DMS153 treated with DMSO at 0.1 percent for 48 hours (cell line): ENCODE measurements at regions not wholly inside any gene's neighbourhood (a gene's known extent, or its start where the extent isn't known, plus 50 kb on each side); places are given as distances from the start of the nearest gene placed in this dataset.

Source experiments
- DNase-seq: peaks from one replicate; lab custom pipeline; 2025; ENCODE audit not compliant: unreplicated experiment; lab: John Stamatoyannopoulos, UW

GRCh38 chr11:41849250-41849649 is 389.8 kb upstream of the LRRC4C start:
- no peak for DNase-seq

DNA sequence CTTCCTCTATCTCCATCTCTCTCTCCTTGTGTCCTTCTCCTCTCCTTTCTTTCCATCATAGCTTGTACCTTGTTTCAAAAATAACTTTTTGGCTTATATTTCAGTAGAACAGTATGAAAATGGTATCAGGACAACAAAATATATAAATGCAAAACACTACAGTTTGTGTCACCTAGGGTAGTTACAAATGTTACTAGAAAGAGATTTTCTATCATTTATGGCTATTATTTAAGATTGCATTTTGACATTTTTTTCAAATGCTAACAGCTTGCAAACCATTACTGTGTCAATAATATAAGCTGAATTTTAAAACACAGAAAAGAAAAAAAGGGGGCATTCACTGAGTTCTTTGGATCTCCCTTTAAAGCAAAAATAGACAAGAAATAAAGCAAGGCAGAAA is 392.3 kb upstream of the LRRC4C start:
- DNase-seq: no peak

GRCh38 chr11:41861838-41862237 is 402.4 kb upstream of the LRRC4C start:
- no peak for DNase-seq

DNA sequence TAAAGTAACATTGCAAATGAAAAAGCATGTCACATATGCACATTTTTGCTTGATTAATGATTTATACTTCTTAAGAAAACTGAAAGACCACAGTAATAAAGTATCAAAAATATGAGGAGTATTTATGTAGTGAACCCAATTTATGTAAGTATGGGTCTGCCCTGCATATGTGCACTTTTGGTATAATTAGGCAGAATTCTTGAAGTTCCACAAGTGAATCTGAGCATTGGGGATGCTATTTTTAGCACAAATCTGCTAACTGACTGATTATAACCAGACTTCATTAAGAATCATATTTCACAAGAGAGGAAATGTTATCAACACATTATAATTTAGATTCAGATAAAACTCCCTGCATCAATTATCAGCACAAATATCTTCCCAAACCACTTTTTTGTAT is 407.1 kb upstream of the LRRC4C start:
- no peak for DNase-seq

GRCh38 chr11:41868606-41869005 is 409.2 kb upstream of the LRRC4C start:
- DNase-seq: no peak

GRCh38 chr11:41872426-41872825 is 413.0 kb upstream of the LRRC4C start:
- no peak for DNase-seq

- DNase-seq: no peak
Observed at GRCh38 chr11:41872870-41873269, 413.4 kb upstream of the LRRC4C start.

DNA sequence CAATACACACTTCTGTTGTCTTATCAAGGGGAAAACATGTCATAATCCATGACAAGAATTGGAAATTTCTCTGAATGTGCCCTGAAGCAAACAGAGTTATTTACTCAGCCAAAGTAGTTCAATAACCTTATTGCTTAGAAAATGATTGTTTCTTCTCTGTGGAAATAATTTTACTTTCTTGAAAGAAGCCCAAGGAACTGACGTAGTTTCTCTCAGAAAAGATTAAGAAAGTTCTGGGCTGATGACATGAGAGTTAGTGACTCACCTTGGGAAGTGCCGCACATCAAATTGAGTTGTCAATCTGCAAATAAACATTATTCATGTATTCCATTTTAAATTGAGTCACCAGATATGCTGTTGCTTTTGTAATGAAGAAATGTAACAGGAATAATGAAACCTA is 418.6 kb upstream of the LRRC4C start:
- DNase-seq: no peak

DNA sequence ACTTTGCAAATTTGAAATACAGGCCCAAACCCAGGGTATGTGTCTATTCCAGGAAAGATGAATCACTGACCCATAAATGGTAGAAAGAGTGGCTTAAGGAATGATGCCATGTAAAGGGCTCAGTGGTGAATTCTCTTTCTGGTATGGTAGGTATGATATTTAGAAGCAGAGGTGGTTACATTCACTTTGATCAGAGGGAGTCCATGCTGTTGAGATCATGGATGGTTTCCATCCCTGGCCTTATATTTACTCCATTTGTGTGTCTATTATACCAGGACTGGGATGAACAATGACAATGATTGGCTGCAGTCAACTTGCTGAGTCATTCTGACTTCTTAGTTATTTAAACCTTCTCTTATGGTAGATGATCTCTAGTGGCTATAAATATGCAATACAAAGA is 419.8 kb upstream of the LRRC4C start:
- no peak for DNase-seq

DNA sequence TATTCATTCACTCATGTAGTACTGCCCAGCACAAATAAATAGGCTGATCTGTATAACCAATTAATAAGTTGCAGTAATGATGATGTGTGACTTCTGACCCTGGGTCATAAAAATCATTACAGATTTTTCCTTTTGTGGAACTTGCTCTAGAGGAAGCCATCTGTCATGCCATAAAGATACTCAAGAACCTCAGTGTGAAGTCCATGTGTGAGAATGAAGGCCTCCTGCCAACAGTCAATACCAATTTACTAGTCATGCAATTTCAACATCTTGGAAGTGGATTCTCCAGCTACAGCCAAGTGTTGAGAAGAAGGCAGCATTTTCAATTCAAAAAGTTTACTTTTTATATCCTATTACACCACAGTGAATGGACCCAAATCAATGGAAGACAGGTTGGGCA is 435.6 kb upstream of the LRRC4C start:
- no peak for DNase-seq

DNA sequence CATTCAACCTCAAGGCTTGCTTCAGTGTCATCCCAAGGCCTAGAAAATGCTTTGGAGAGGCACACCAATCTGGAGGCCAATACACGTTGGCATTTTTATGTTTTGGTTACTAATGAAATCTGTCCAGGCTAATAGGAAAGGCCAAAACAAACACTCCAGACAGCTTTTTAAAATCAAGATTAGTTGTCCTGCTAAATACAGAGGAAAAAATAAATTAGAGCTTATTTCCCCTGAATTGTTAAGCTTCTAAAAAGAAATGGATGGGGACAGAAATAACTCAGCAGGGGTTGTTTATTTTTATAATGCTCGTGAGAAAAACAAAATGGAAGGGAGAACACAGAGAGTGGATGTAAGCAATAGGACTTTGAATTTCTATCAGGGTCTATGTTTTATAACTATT is 438.5 kb upstream of the LRRC4C start:
- no peak for DNase-seq

DNA sequence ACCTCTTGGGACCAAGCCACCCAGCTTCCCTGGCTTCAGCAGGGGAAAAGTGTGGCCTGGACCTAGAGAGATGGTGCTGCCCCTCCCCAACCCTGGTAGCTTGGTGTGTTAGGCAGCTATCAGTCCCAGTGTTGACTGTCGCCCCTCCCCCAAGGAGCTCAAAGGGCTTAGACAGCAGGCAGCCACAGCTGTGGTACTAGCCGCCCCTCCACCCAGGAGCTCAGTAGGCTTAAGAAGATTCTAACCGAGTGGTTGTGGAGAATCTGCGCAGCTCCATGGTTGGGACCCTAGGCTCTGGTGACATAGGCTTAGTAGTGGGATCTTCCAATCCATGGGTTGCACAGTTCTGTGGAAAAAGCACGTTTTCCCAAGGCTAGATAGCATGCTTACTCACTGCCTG is 458.4 kb upstream of the LRRC4C start:
- DNase-seq: no peak

DNA sequence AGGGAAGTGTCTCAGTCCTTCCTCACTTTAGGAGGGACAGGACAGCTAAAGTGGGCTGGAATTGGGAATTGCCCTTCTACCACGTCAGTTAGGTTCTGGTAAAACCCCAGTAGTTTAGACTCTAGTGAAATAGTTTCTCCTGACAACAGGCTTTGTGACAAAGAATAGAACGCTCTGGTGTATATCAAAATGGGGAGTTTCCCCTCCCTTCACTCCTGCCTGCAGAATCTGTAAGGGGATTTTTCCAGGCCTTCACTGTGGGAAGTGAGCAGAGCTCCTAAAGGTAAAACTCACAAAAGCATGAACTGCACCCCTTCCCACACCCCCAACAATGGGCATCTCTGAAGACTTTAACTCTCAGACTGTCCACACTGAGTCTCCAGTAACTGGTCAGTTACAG is 460.9 kb upstream of the LRRC4C start:
- DNase-seq: no peak

DNA sequence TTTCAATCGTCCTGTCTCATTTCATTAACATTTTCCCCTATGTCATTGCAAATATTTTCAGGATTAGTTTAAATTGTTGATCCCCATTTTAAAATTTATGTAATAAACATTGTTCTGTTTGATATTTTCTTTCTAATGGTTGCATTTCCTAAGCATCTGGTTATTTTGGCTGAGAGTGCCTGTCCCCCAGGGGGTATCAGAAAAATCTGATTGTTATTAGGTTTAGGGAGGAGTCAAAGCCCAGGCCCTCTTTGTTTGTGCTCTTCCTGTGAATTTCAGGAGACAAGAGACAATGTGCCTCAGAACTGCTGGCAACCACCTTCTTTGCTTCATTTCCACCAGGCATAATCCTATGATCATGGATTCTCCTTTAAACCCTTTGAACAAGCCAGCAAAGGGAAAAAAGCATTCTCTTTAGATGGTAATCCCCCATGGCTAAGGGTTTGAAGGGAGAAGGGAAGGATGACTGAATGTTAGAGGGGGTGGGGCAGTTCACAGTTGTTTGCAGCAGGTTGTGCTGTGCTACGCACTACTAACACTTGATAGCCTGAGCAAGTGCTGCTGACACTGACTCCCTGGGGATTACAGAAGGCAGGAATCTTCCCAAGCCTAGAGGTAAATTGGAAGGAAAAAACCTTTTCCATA is 462.4 kb upstream of the LRRC4C start:
- DNase-seq: no peak

GRCh38 chr11:41926339-41926738 is 466.9 kb upstream of the LRRC4C start:
- no peak for DNase-seq

DNA sequence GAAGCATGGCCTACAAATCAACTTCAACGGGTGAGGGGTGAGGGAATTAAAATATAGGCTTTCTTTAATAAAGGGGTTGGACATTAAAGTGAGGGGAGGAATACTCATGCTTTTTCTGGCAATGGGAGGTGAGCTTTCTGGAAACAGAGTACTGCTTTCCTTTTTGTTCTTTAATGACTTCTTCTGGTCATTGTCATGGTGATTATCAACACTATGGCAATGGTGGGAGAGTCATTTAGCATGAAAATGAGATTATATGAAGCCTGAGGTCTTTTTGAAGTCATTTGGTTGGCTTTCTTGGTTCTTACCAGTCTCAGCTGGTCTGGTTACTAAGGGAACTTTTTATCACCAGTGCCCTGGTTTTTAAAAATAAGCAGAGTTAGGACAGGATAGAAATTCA is 475.8 kb upstream of the LRRC4C start:
- no peak for DNase-seq

GRCh38 chr11:41935795-41936194 is 476.3 kb upstream of the LRRC4C start:
- no peak for DNase-seq

GRCh38 chr11:41943656-41944055 is 484.2 kb upstream of the LRRC4C start:
- no peak for DNase-seq

DNA sequence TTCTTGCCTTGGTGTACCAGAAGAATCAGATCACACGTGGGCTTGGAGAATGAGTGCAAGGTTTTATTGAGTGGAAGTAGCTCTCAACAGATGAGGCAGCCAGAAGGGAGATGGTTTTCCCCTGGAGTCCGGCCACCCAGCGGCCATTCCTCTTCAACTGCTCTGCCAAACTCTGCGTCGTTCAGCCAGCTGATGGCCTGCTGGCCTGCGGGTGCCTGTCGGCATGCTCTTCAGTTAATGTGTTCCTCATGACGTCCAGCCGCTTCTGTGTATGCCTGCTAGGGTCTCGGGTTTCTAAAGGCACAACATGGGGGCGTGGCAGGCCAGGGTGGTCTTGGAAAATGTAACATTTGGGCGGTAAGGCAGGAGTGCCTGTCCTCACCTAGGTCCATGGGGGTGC is 487.9 kb upstream of the LRRC4C start:
- no peak for DNase-seq

- DNase-seq: no peak
Observed at GRCh38 chr11:41950470-41951143, 491.2 kb upstream of the LRRC4C start.

DNA sequence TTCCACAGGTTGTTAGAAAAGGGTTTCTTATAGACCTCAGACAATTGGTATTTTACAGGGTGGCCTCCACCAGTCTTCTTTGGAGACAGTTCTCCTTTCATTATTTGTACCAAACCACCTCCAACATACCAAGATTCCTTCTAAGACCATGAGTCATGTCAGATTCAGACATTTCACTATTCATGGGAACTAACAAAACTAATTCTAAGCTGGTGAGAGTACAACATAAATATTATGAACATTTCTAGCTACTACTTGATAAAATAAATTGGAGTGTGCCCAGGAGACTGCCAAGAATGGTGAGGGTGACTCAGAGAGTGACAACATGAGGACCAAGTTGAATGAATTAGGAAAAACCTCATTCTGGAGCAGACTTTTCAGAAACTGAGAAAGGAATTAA is 494.6 kb upstream of the LRRC4C start:
- DNase-seq: no peak

DNA sequence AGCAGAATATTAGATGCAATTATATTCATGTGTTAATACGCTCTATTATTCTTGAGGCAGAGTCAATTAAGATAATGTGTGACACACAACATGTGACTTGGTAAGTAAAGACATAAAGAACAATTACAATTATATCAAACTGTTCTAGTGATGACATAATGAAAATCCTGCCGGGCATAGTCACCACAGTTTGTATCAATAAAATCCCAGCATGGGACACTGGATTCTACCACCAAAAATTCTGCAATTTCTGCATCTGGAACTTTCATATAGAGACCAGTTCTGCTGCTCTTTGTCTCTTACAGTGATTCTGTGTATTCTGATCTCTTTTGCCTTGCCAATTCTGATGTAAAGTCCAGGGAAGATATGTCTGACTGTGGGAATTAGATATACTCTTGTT is 495.6 kb upstream of the LRRC4C start:
- DNase-seq: no peak
